ENCODE measurements at regions not wholly inside any gene's neighbourhood (a gene's known extent, or its start where the extent isn't known, plus 50 kb on each side); places are given as distances from the start of the nearest gene placed in this dataset.

GRCh38 chr16:63018581-63019223 is 982.5 kb upstream of the CDH8 start:
- Histone ChIP-seq H3K27ac (no peak overlapping the region), H3K4me3 (no peak overlapping the region)
- no peak for TF ChIP-seq CTCF (IDR thresholded peaks at IDR 0.05)
- DNase-seq (ENCODE audit: low spot score): no peak

- DNase-seq (ENCODE audit: low spot score): no peak
- no peak overlapping the region for H3K27ac ChIP-seq
- no peak for TF ChIP-seq CTCF (IDR thresholded peaks at IDR 0.05)
- H3K4me3 ChIP-seq: no peak overlapping the region
Observed at GRCh38 chr16:63008688-63009087, 972.5 kb upstream of the CDH8 start.

- Histone ChIP-seq H3K4me3 (no peak overlapping the region), H3K27ac (no peak overlapping the region)
- TF ChIP-seq CTCF (IDR thresholded peaks at IDR 0.05): no peak
- DNase-seq (ENCODE audit: low spot score): no peak
Observed at GRCh38 chr16:63005356-63005755, 969.1 kb upstream of the CDH8 start.

GRCh38 chr16:62989480-62989879 is 953.2 kb upstream of the CDH8 start:
- DNase-seq (ENCODE audit: low spot score): no peak
- Histone ChIP-seq H3K4me3 (no peak overlapping the region), H3K27ac (no peak overlapping the region)
- TF ChIP-seq CTCF (IDR thresholded peaks at IDR 0.05): no peak

GRCh38 chr16:62985722-62986121 is 949.5 kb upstream of the CDH8 start:
- Histone ChIP-seq H3K4me3 (no peak overlapping the region), H3K27ac (no peak overlapping the region)
- no peak for DNase-seq (ENCODE audit: low spot score)
- TF ChIP-seq CTCF (IDR thresholded peaks at IDR 0.05): no peak

GRCh38 chr16:62978451-62978850 is 942.2 kb upstream of the CDH8 start:
- Histone ChIP-seq H3K4me3 (no peak overlapping the region), H3K27ac (no peak overlapping the region)
- TF ChIP-seq CTCF (IDR thresholded peaks at IDR 0.05): no peak
- no peak for DNase-seq (ENCODE audit: low spot score)

- no peak for DNase-seq (ENCODE audit: low spot score)
- no peak overlapping the region for H3K4me3 ChIP-seq
- TF ChIP-seq CTCF (IDR thresholded peaks at IDR 0.05): no peak
- H3K27ac ChIP-seq: no peak overlapping the region
Observed at GRCh38 chr16:62977876-62978275, 941.6 kb upstream of the CDH8 start.
